IgD-negative memory B cell (primary cell): ENCODE measurements at regions not wholly inside any gene's neighbourhood (a gene's known extent, or its start where the extent isn't known, plus 50 kb on each side); places are given as distances from the start of the nearest gene placed in this dataset.
A peak's percentile ranks its signal among the peaks of the same experiment; 100 is the strongest.
"Not testable (repeated sequence)": the region's sequence is repeated elsewhere in the genome, so short reads cannot be mapped to it uniquely, and the experiment has no call there.

Source experiments
- H3K27ac Mint-ChIP-seq, 3 donors: one replicate each; pipeline ENCODE4 v1.8.0; 2020 to 2022; ENCODE audit warnings: mild to moderate bottlenecking in 3 of 3, mixed read lengths in 3 of 3, moderate library complexity in 1 of 3
- H3K27me3 Mint-ChIP-seq: one replicate; pipeline ENCODE4 v1.8.0; 2021; ENCODE audit warnings: mixed read lengths
- H3K36me3 Mint-ChIP-seq: one replicate; pipeline ENCODE4 v1.8.0; 2020; ENCODE audit warnings: mild to moderate bottlenecking, mixed read lengths
- H3K4me1 Mint-ChIP-seq, 3 donors: one replicate each; pipeline ENCODE4 v1.8.0; 2020 to 2022; ENCODE audit warnings: mixed read lengths in 3 of 3, mild to moderate bottlenecking in 1 of 3
- H3K4me3 Mint-ChIP-seq, 4 donors: one replicate each; pipeline ENCODE4 v1.8.0; 2020 to 2022; ENCODE audit warnings: mild to moderate bottlenecking in 4 of 4, mixed read lengths in 4 of 4, moderate library complexity in 3 of 4
- H3K9me3 Mint-ChIP-seq, 3 donors: one replicate each; pipeline ENCODE4 v1.8.0; 2020 to 2021; ENCODE audit warnings: mixed read lengths in 3 of 3, mild to moderate bottlenecking in 1 of 3

- Mint-ChIP-seq H3K4me3 (peak overlapping the region in 1 of 4 donors; percentile 23), H3K36me3 (no peaks in the 10 kb centered on the region), H3K9me3 (no peaks in the 10 kb centered on the region), H3K27ac (no peak overlapping the region), H3K4me1 (no peaks in the 10 kb centered on the region), H3K27me3 (peaks cover 5% of the 10 kb centered on the region)
Observed at GRCh38 chr7:113030489-113030888, 56.1 kb downstream of the GPR85 start.

GRCh38 chr7:113026941-113027340 is 59.7 kb downstream of the GPR85 start:
- Mint-ChIP-seq H3K9me3 (peaks cover 1 to 3% (median 2%) of the 10 kb centered on the region in 3 donors), H3K4me3 (no peak overlapping the region), H3K4me1 (peaks cover 0 to 1% (median 0%) of the 10 kb centered on the region in 3 donors), H3K36me3 (no peaks in the 10 kb centered on the region), H3K27ac (no peak overlapping the region), H3K27me3 (peaks cover 3% of the 10 kb centered on the region)

GRCh38 chr7:113017144-113017857 is 69.3 kb downstream of the GPR85 start:
- not testable (repeated sequence) for H3K36me3 Mint-ChIP-seq, H3K4me1 Mint-ChIP-seq, H3K4me3 Mint-ChIP-seq, H3K27me3 Mint-ChIP-seq, H3K27ac Mint-ChIP-seq
- H3K9me3 Mint-ChIP-seq, result peaks cover 3 to 15% (median 11%) of the 10 kb centered on the region in 3 donors

GRCh38 chr7:113015034-113015645 is 71.5 kb downstream of the GPR85 start:
- H3K27ac Mint-ChIP-seq, result no peak overlapping the region
- H3K4me3 Mint-ChIP-seq, result no peak overlapping the region
- H3K36me3 Mint-ChIP-seq, result no peaks in the 10 kb centered on the region
- no peaks in the 10 kb centered on the region for H3K27me3 Mint-ChIP-seq
- peaks cover 3 to 12% (median 8%) of the 10 kb centered on the region in 3 donors for H3K9me3 Mint-ChIP-seq
- peaks cover 0 to under 1% (median 0%) of the 10 kb centered on the region in 3 donors for H3K4me1 Mint-ChIP-seq

- H3K4me1 Mint-ChIP-seq, result no peaks in the 10 kb centered on the region
- H3K27me3 Mint-ChIP-seq, result no peaks in the 10 kb centered on the region
- H3K4me3 Mint-ChIP-seq, result no peak overlapping the region
- peaks cover 3 to 12% (median 8%) of the 10 kb centered on the region in 3 donors for H3K9me3 Mint-ChIP-seq
- H3K36me3 Mint-ChIP-seq, result no peaks in the 10 kb centered on the region
- no peak overlapping the region for H3K27ac Mint-ChIP-seq
Observed at GRCh38 chr7:113013761-113014449, 72.7 kb downstream of the GPR85 start.

- not testable (repeated sequence) for H3K27ac Mint-ChIP-seq, H3K4me3 Mint-ChIP-seq, H3K36me3 Mint-ChIP-seq, H3K27me3 Mint-ChIP-seq, H3K4me1 Mint-ChIP-seq
- H3K9me3 Mint-ChIP-seq, result peaks cover 3 to 12% (median 8%) of the 10 kb centered on the region in 3 donors
Observed at GRCh38 chr7:113012862-113013261, 73.8 kb downstream of the GPR85 start.

- H3K4me1 Mint-ChIP-seq, result no peaks in the 10 kb centered on the region
Observed at GRCh38 chr7:113010377-113010776, 76.2 kb downstream of the GPR85 start.

GRCh38 chr7:113008755-113009154 is 77.9 kb downstream of the GPR85 start:
- H3K27ac Mint-ChIP-seq, result no peak overlapping the region
- H3K27me3 Mint-ChIP-seq, result no peaks in the 10 kb centered on the region
- H3K36me3 Mint-ChIP-seq, result no peaks in the 10 kb centered on the region
- H3K9me3 Mint-ChIP-seq, result peaks cover 8 to 12% (median 8%) of the 10 kb centered on the region in 3 donors
- peaks cover 0 to 5% (median 0%) of the 10 kb centered on the region in 3 donors for H3K4me1 Mint-ChIP-seq
- H3K4me3 Mint-ChIP-seq, result no peak overlapping the region

More at GRCh38 chr7:113010377-113010776, 76.2 kb downstream of the GPR85 start:
- no peak overlapping the region for H3K4me3 Mint-ChIP-seq
- H3K27ac Mint-ChIP-seq, result no peak overlapping the region
- H3K36me3 Mint-ChIP-seq, result no peaks in the 10 kb centered on the region
- H3K27me3 Mint-ChIP-seq, result no peaks in the 10 kb centered on the region
- H3K9me3 Mint-ChIP-seq, result peaks cover 8 to 12% (median 8%) of the 10 kb centered on the region in 3 donors

- peaks cover 0 to 5% (median 0%) of the 10 kb centered on the region in 3 donors for H3K9me3 Mint-ChIP-seq
- no peaks in the 10 kb centered on the region for H3K36me3 Mint-ChIP-seq
- H3K4me1 Mint-ChIP-seq, result peaks cover 0 to 7% (median 0%) of the 10 kb centered on the region in 3 donors
- no peaks in the 10 kb centered on the region for H3K27me3 Mint-ChIP-seq
- no peak overlapping the region for H3K4me3 Mint-ChIP-seq
- no peak overlapping the region for H3K27ac Mint-ChIP-seq
Observed at GRCh38 chr7:113004726-113005454, 81.7 kb downstream of the GPR85 start.

GRCh38 chr7:113000316-113001020 is 86.2 kb downstream of the GPR85 start:
- Mint-ChIP-seq H3K36me3 (no peaks in the 10 kb centered on the region), H3K4me1 (peaks cover 0 to 7% (median 0%) of the 10 kb centered on the region in 3 donors), H3K4me3 (no peak overlapping the region), H3K9me3 (peaks cover 0 to 3% (median 0%) of the 10 kb centered on the region in 3 donors), H3K27ac (no peak overlapping the region), H3K27me3 (no peaks in the 10 kb centered on the region)

- Mint-ChIP-seq H3K27ac (no peak overlapping the region), H3K4me1 (peaks cover 0 to 2% (median 2%) of the 10 kb centered on the region in 3 donors), H3K36me3 (no peaks in the 10 kb centered on the region), H3K4me3 (no peak overlapping the region), H3K9me3 (peaks cover 0 to 3% (median 0%) of the 10 kb centered on the region in 3 donors), H3K27me3 (no peaks in the 10 kb centered on the region)
Observed at GRCh38 chr7:112997831-112998230, 88.8 kb downstream of the GPR85 start.

GRCh38 chr7:112996331-112996871 is 90.2 kb downstream of the GPR85 start:
- Mint-ChIP-seq H3K4me1 (peaks cover 0 to 2% (median 0%) of the 10 kb centered on the region in 3 donors), H3K27ac (no peak overlapping the region), H3K36me3 (no peaks in the 10 kb centered on the region), H3K4me3 (no peak overlapping the region), H3K27me3 (no peaks in the 10 kb centered on the region), H3K9me3 (peaks cover 0 to 3% (median 0%) of the 10 kb centered on the region in 3 donors)

- H3K4me3 Mint-ChIP-seq, result no peak overlapping the region
- no peaks in the 10 kb centered on the region for H3K36me3 Mint-ChIP-seq
- no peak overlapping the region for H3K27ac Mint-ChIP-seq
- H3K27me3 Mint-ChIP-seq, result no peaks in the 10 kb centered on the region
- peaks cover 0 to 2% (median 0%) of the 10 kb centered on the region in 3 donors for H3K4me1 Mint-ChIP-seq
- H3K9me3 Mint-ChIP-seq, result peaks cover 0 to 3% (median 0%) of the 10 kb centered on the region in 3 donors
Observed at GRCh38 chr7:112995059-112995824, 91.4 kb downstream of the GPR85 start.
